GM18517 (cell line): ENCODE measurements at regions not wholly inside any gene's neighbourhood (a gene's known extent, or its start where the extent isn't known, plus 50 kb on each side); places are given as distances from the start of the nearest gene placed in this dataset.

Experiments used
- ATAC-seq: cut with Tn5 transposase; IDR thresholded peaks from one replicate; pipeline ENCODE4 v1.9.1; 2021; ENCODE audit warnings: mild to moderate bottlenecking, moderate library complexity; ENCODE audit not compliant: unreplicated experiment

DNA sequence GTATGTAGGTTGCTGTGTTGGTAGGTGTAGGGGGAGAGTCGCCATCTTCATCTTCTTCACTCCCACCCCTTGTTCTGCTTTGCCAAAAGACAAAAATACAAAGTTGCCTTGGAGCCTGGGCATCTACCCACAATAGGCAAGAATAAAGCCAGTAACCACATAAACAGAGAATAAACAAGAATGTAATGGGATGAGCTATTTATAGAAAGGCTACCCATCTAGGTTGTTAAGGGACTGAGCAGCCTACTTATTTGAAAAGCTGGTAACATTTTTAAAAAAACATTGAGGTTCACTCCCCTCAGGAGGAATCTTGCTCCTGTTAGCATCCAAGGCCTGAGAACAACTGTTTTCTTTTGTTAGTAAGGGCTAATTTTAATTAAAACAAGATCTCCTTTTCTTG, 301.4 kb upstream of the STXBP5 start:
- no peak for ATAC-seq

DNA sequence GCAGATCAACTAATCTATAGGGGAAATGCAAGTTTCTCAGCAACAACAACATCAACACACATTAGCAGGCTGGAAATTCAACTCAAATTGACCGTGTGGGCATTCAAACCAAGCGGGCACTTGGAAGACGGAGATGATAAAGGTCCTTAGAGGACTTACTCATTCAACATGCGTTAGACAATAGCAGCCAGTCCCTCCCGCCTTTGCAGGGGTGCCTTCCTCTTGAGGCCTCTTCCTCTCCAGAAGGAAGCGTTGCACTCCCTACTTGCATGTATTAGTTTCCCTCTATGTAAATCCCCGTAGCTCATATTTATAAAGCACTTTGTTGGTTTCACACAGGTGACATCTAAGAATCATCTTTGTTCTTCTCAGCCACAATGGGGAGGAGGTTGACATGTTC, 300.8 kb upstream of the STXBP5 start:
- ATAC-seq: no peak

DNA sequence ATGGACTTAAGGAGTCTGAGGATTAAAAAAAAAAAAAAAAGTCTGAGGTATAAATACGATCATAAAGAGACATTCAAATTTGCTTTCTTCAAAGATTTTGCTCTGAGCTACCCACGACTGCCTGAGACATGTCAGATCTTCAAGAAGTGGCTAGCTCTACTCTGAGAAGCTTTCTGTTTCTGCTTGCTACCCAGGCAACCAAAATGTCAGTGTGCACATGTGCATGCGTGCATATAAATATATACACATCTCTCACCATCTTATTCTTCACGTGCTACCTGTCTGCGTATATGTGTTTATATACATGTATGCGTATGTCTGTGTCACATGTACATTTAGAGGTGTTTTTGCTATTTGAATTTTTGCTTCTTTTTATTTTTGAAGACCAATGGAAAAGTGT, 299.6 kb upstream of the STXBP5 start:
- no peak for ATAC-seq

DNA sequence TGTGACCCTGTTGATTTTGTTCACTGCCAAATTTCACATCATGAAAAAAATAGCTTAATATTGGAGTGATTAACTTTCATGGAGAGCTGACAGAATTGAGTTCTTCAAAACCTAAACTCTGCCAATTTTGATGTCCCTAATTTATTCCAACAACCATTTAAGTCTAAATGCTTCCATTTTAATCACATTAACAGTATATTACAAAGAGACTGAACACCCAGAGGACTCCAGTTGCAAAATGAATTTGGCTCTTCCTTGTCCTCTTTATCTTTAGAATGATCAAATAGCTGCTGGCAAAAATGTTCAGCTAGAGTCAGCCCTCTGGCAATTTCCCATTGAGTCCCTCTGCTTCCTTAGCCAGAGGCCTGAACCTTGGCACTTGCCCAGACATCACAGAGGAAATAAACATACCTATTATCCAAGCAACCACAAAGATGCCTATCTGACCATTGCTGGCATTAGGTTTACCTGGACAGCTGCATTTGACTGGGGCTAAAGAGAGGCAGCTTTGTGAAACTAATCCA, 299.0 kb upstream of the STXBP5 start:
- ATAC-seq: no peak

DNA sequence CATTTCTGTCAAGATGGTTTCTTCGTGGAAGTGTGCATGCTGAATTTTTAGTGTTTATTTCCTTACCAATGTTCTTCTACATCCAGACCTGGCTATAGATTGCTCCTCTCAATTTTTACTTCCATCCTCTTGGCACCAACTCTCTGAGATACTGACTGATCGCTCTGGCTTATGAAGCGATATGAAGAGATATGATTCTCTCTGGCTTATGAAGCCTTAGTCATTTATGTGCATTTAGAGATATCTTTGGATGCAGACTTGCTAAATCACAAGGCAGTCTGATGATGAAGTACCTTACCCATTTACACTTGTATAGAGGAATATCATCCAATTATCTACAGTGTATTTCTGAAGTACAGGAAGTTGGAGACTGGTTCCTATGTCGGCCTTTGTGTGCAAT, 295.4 kb upstream of the STXBP5 start:
- ATAC-seq: no peak

DNA sequence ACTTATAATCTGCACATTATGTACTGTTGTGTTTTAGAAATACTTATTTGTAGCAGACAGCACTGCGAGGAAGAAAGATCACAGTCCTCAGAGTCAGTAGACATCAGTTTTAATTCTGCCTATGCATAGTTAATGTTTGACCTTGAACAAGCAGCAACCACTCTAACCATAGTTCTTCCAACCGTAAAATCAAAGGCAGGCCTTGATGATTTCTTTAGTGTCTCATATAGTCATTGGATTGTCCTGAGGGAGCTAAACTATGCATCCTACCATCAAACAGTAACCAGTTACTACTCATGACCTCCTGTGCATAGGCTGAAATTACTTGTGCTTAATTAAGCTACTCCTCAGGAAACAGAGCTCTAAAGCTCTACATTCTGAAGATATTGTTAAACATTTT, 294.8 kb upstream of the STXBP5 start:
- ATAC-seq: no peak

DNA sequence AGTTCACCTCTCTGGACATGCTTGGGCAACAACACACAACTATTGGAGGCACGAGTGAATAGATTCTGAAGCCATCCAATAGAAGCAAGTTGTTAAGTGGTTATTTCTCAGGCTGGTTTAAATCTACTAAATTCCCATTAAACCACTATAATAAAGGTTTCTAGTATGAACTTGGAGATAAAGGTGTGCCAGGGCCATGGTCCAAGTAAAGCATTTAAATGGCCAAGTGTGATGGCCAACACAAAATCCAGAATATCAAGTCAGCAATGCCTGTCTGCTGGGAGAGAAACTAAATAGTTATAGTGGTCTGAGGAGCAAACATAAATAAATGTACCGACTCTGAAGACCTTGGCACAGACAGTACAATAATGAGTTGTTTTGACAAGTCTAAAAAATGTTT, 294.3 kb upstream of the STXBP5 start:
- ATAC-seq: no peak

DNA sequence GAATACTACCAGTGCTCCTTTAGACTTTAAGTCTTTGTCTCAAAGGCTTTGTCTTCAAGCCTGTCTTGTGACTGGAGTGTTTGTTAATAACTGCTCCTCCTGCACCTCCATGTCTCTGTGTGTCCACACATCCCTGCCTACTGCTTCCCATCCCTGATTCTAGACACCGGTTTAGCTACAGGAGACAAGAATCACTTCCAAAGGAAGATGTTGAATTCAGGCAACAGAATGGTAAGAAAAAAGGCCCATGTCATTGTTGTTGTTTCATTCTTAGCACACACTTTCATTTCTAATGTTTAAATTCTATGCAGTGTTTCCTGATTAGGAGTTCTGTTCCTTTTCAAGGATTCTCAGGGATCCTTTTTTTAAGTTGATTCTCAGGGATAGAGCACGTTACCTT, 293.6 kb upstream of the STXBP5 start:
- ATAC-seq: no peak

DNA sequence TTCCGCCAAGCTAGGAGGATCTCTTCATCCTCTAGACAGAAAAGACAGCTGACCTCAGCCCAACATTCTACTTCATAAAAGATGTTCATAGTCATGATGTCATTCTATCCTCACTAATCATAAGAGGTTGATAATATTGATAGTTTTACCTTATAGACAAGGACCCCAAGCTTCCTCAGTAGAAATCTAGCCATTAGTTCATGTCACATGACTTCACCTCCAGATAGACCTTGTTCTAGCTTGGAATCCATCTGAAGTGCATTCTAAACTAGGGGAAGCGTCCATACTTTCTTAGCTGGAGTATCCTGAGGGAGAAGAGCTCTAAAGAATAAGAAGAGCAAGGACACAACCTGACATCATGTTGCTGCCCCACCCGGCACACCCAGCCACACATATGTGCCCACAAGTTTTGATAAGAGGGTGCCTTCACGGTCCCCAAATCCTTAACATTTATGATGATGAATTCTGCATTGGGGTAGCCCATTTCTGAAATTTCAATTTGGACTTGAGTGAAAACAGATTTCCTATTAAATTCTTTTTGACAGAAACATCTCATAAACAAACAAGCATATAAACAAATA, 292.5 kb upstream of the STXBP5 start:
- ATAC-seq: no peak

DNA sequence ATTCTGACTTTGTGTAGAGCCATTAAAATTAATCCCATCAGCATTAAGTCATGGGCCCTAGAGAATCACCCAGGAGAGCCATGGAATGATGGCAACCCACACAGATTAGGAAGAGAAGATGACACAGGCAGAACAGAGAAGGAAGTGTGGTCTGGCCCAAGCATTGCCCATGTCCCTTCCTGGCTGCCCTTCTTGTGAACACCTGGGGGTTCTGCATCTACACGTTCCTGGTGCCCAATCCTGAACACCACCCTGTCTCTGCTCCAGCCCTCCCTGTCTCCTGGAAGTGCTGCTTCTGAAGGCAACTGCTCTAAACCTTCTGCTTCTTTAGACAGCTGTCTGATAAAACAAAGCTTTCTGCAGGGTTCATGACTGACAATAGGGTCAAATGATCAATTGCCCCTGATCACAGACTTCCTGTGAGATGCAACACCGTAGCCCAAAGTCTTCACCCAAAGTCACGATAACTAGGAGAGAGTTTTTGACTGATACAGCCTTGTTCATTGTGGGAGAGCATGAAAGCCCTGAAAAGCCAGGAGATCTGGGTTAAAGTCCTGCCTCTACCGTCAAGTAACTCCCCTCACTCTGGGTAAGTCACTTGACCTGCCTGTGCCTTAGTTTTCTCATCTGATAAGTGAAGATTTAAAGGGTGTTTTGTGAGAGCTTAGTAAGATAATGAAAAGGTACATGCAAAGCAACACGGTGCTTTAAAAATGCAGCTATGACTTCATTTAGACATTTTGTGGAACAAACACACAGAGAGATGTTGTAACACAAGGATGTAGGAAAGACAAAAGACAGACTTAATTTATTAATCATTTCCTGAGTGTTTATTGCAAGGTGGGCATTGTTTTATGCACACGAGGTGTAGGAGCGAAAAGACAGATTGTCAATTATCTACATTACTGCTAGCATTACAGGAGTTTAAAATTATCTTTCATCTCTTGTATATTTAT, 291.2 kb upstream of the STXBP5 start:
- ATAC-seq: no peak

DNA sequence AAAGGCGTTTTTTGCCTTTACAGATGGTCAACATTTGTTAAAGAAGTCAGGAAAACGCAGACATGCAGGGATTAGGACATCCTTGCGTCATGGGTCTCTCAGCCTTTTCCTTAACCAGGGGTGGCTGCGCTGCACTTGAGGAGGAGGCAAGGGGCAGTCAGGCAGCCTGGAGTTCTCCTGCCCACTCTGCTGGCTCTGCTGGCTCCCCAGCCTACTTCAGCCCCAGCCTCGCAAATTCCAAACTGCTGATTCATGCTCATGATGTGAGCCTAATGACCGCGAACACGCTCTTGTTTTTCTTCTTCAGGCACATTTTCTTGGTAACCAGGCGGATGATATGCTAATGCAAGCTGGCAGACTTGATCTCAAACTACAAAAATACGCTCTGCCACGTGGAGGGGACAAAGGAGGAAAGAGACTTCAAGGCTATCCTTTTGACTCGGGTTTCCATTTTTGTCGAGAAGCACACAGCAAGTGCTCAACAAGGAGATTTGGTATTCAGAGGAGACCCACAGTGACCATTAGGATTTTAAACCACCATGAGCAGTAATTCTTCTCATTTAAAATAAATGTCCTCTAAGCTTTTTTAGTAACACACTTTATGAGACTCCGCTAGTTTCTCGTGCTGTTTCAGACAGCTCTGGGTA, 290.3 kb upstream of the STXBP5 start:
- ATAC-seq: no peak

DNA sequence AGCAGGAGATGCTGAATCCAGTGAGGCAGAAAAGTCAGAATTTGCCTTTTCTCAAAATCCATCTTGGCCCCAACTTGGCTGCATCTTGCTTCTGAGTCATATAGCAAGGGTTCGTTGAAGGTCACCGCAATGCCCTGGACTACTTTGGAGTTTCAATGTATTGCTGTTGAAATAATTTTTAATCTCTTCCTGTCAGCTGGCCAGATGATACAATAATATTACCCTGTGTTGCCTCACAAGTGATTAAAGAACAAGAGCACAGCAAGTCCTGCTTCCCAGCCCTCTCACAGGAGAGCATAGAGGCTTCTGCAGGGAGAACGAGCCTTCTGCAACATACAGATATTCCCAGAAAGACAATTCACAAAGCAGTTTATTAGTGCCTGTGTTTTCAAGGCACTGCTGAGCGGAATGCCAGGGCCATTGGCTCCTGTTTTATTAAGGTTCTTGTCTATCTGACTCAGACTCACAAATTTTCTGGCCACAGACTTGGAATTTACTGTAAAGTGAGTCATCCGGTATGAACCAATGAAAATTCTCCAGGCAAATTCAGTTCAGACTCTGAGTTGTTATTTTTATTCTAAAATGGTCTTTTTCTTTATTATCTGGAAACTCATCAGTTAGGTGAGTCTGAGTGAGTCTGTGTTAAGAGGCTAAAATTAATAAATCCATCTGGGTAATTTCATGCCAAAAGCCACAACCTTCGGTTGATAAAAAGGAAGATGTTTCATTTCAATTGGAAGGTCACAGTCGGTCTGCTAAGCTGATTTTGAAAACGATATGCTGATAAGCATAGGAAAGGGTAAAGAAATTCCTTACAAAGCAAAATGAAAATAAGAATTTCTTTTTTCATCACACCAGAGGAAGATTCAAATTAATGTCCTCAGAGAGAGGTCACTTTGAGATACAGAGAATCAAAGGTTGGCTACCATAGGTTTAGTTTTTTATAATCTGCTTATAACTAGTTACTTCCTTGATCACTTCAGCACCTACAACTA, 289.4 kb upstream of the STXBP5 start:
- ATAC-seq: no peak

DNA sequence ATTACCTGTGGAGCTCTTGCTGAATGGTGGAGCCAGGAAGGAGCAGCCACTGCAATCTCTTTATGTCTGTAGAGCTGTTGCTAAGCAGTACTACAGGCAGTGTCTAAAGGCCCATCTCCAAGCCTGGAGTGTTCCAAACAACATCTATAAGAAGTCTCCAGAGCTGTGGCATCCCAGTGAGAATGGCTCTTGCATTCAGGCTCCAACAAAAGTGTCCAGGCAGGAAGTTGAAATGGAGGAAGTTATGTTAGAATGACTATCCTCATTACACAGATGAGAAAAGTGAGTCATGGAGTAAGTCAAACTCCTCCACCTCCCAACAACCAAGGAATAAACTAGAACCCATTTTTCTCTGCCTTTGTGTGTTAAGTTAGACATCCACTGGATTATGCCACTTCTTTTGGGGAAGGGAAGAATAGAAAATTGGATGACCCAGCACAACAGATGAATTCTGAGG, 288.5 kb upstream of the STXBP5 start:
- no peak for ATAC-seq

DNA sequence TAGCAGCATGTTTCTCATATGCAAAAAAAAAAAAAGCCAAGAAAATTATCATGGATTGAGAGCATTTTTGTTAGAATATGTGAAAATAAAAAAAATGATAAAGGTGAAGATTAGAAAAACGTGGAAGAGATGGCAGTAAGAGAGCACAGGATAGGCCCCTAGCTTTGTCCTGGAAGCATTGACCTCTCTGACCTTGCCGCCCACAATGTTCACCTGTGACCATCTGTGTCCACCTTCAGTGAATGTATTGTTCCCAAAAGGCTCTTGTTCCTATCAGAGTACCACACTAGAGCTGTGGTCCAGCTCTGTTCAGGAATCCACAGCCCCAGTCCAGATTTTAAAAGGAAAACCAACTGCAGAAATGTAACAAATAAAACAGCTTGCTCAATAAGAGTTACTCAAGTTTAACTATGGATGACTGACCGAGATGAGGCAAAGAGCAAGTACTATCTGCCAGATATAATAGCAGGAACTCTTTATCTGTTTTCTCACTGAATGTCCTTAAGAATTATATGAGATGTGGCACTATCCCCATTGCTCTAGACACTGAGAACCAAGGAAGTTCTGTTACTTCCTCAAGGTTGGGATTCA, 287.7 kb upstream of the STXBP5 start:
- ATAC-seq: no peak

DNA sequence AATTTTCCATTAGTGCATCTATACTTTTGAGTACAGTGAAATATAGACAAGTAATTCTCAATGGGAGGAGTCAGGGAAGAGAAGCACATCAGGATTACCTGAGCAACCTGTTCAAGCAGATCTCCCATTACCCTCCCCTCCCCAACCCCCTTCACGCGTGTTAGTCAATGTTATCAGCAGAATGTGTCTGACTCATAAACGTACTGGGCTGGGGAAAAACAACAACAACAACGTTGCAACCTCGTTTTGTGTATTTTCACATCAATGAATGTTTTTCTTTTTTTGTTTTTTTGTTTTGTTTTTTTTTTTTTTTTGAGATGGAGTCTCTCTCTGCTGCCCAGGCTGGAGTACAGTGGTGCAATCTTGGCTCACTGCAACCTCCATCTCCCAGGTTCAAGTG, 287.0 kb upstream of the STXBP5 start:
- ATAC-seq: no peak

DNA sequence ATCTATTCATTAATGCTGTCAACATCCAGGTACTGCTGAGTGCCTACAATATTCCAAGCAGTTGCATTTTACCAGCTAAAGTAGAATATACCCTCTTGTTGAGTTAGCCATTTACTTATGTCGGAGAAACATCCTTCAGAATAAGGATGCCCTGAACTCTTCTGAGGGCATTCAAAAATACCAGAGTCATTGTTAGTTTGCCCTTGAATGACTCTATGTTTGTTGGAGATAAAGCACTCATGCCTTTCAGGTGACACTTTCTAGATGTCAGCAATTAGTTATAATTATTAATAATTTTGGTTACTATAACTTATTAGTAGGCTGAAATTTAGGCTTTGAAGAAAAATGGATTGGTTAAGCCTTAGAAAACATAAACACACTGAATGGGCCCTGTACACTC, 286.2 kb upstream of the STXBP5 start:
- ATAC-seq: no peak

DNA sequence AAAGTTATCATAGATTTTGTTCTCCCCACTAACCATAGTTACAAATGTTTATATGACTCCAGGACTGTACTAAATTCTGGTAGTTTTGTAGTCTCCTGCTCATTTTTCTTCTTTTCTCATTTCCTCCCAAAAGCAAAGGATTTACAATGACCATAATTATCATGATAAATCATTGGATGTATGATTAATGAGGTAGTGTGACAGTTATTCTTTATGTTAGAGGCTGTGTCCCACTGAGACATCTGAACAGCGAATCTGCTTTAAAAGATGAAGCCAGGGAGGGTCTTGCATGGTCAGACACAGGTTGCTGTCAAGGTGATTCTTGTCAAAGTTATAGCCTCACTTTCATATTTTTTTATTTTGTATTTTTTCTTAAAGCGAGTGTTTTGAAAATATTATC, 285.2 kb upstream of the STXBP5 start:
- ATAC-seq: no peak

DNA sequence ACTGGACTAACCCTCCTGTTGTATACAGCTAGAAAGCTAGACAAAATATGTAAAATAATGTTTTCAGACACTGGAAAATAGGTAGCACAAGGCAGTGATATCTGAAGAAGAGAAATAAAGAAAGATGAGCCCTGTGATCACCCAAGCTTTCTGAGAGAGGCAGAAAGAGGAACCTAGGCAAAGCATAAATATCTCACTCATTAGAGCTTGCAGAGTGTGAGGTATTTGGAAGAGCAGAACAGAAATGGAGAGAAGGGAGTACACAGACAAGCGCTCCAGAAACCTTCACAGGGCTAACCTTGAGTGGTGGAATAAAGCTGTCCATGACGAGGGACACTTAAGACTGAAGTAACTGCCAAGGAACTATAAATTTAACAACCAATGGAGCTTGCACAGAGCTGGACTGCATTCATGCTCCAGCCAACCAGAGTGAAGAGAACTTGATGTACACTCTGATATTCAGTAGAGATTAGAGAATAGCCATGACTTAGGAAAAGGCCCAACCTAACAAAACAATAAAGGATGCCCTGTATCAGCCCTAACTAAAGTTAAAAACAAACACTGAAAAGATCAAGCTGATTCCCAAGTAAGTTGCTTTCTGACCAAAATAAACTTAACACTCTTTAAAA, 280.9 kb upstream of the STXBP5 start:
- no peak for ATAC-seq

DNA sequence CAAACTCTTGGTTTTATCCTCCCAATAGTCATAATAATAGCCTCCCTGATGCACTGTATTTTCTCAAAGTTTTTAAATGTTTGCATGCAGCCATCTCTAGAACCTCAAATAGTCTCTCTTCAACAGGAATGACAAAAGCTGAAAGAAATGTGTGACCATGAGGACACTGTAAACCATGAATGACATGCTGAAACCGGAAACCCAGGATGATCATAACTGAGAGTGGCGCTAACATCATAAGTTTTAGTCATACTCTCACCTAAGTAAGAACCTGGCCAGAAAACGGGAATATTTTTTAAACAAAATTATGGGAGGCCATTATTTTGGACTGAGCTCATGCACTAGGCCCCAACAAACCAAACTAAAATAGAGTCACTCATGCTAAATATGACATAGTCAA, 278.4 kb upstream of the STXBP5 start:
- ATAC-seq: no peak

DNA sequence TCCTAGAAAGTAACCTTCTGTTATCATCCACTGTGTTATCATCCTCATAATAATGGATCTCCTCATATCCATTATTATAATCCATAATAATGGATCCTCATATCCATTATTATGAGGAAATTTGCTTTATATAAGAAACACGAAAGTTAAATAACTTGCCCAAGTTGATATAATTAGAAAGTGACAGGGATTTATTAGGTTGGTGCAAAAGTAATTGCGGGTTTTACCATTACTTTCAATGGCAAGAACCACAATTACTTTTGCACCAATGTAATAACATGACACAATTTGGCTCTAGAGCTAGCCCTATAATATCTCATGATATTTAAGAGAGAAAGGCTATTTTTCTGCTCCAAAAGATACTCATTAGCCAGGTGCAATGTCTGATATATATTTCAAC, 275.7 kb upstream of the STXBP5 start:
- no peak for ATAC-seq
